GM18870 (cell line): ENCODE measurements at regions not wholly inside any gene's neighbourhood (a gene's known extent, or its start where the extent isn't known, plus 50 kb on each side); places are given as distances from the start of the nearest gene placed in this dataset.
"Not testable (repeated sequence)": the region's sequence is repeated elsewhere in the genome, so short reads cannot be mapped to it uniquely, and the experiment has no call there.

ENCODE experiments used
- ATAC-seq: cut with Tn5 transposase; IDR thresholded peaks from one replicate; pipeline ENCODE4 v1.9.1; 2021; ENCODE audit warnings: moderate library complexity; ENCODE audit not compliant: unreplicated experiment

GRCh38 chr4:158397781-158398180, 123.9 kb upstream of the RXFP1 start:
- ATAC-seq = no peak

- ATAC-seq = not testable (repeated sequence)
Measured at GRCh38 chr4:158407961-158408360, 113.7 kb upstream of the RXFP1 start.

GRCh38 chr4:158410272-158410671, 111.4 kb upstream of the RXFP1 start:
- no peak for ATAC-seq

- no peak for ATAC-seq
Measured at GRCh38 chr4:158411269-158411668, 110.4 kb upstream of the RXFP1 start.

GRCh38 chr4:158418679-158419078, 103.0 kb upstream of the RXFP1 start:
- not testable (repeated sequence) for ATAC-seq

GRCh38 chr4:158420782-158421181, 100.9 kb upstream of the RXFP1 start:
- no peak for ATAC-seq

GRCh38 chr4:158422546-158422945, 99.1 kb upstream of the RXFP1 start:
- ATAC-seq = no peak

- ATAC-seq = no peak
Measured at GRCh38 chr4:158428242-158428641, 93.4 kb upstream of the RXFP1 start.

- ATAC-seq = no peak
Measured at GRCh38 chr4:158442736-158443135, 78.9 kb upstream of the RXFP1 start.

GRCh38 chr4:158443731-158444130, 78.0 kb upstream of the RXFP1 start:
- ATAC-seq = no peak

- ATAC-seq = no peak
Measured at GRCh38 chr4:158444621-158445020, 77.1 kb upstream of the RXFP1 start.

GRCh38 chr4:158446106-158446505, 75.6 kb upstream of the RXFP1 start:
- no peak for ATAC-seq

GRCh38 chr4:158450741-158451140, 70.9 kb upstream of the RXFP1 start:
- no peak for ATAC-seq

- not testable (repeated sequence) for ATAC-seq
Measured at GRCh38 chr4:158452116-158452515, 69.6 kb upstream of the RXFP1 start.

- no peak for ATAC-seq
Measured at GRCh38 chr4:158458271-158458895, 63.3 kb upstream of the RXFP1 start.

- no peak for ATAC-seq
Measured at GRCh38 chr4:158459085-158459820, 62.4 kb upstream of the RXFP1 start.

- no peak for ATAC-seq
Measured at GRCh38 chr4:158461336-158461735, 60.3 kb upstream of the RXFP1 start.

- ATAC-seq = no peak
Measured at GRCh38 chr4:158462611-158463010, 59.1 kb upstream of the RXFP1 start.
